Panc1 (cell line): ENCODE measurements at regions not wholly inside any gene's neighbourhood (a gene's known extent, or its start where the extent isn't known, plus 50 kb on each side); places are given as distances from the start of the nearest gene placed in this dataset.

Experiments
- ATAC-seq: fragments of 200-7000 bp; cut with Tn5 transposase; 2 replicates; pipeline ENCODE4 v1.9.1; 2020; ENCODE audit warnings: mild to moderate bottlenecking, moderate library complexity
- BruUV-seq: library from RNA; stranded (reverse); fragments of 400-500 nt; replicated peaks from 2 replicates; lab custom pipeline; 2021; lab: Mats Ljungman, UMichigan
- CTCF ChIA-PET: fragments of 300-600 bp; sonication (Branson Sonifier 250); formaldehyde crosslinking; loops from one replicate; lab custom pipeline; 2022; ENCODE audit warnings: antibody characterized with exemption; lab: Charles Lee
- POLR2A ChIA-PET: fragments of 300-600 bp; sonication (Branson Sonifier 250); formaldehyde crosslinking; loops from one replicate; lab custom pipeline; 2022; ENCODE audit warnings: antibody characterized with exemption; lab: Charles Lee
- DNase-seq: peaks from one replicate; pipeline ENCODE4 v3.0.0-alpha.2; 2010; ENCODE audit warnings: low read depth, low spot score
- H3K27ac ChIP-seq: 2 replicates; pipeline ENCODE4 v1.5.1; 2011; ENCODE audit warnings: mild to moderate bottlenecking, low read length, inconsistent platforms
- H3K27me3 ChIP-seq: fragments of 200-500 bp; sonication (Bioruptor generic); 2 replicates; pipeline ENCODE4 v1.6.0; 2014; ENCODE audit warnings: low read length, inconsistent platforms; ENCODE audit not compliant: control insufficient read depth, insufficient read depth
- H3K36me3 ChIP-seq: fragments of 200-500 bp; sonication (Bioruptor generic); 2 replicates; pipeline ENCODE4 v1.5.1; 2014; ENCODE audit warnings: inconsistent platforms, mild to moderate bottlenecking, low read length, moderate library complexity; ENCODE audit not compliant: control insufficient read depth, insufficient read depth
- H3K4me1 ChIP-seq: 2 replicates; pipeline ENCODE4 v1.5.1; 2011; ENCODE audit warnings: inconsistent platforms, mild to moderate bottlenecking, low read length, moderate library complexity; ENCODE audit not compliant: control insufficient read depth, insufficient read depth
- H3K4me3 ChIP-seq, 2 experiments: 2 replicates each; pipeline ENCODE4 v1.5.1; 2011 to 2012; ENCODE audit warnings: low read depth in 2 of 2, low read length in 2 of 2, mild to moderate bottlenecking in 2 of 2, inconsistent platforms in 1 of 2, moderate library complexity in 1 of 2
- H3K9me3 ChIP-seq: fragments of 200-500 bp; sonication (Bioruptor generic); 2 replicates; pipeline ENCODE4 v1.5.1; 2014; ENCODE audit warnings: low read depth, mild to moderate bottlenecking, inconsistent platforms, low read length, moderate library complexity; ENCODE audit not compliant: control insufficient read depth, insufficient read depth
- CTCF ChIP-seq: fragments of 450-650 bp; IDR thresholded peaks from 2 replicates; pipeline ENCODE4 v1.5.1; 2017; ENCODE audit warnings: mild to moderate bottlenecking
- POLR2AphosphoS5 ChIP-seq: IDR thresholded peaks from 2 replicates; pipeline ENCODE4 v1.6.1; 2012; ENCODE audit warnings: mild to moderate bottlenecking, low read depth, low read length, moderate library complexity
- REST ChIP-seq, 2 experiments: IDR thresholded peaks; 2 replicates each; pipeline ENCODE4 v1.6.1; 2011 to 2012; ENCODE audit warnings: low read depth in 2 of 2, control low read depth in 1 of 2, low read length in 1 of 2, mild to moderate bottlenecking in 1 of 2, moderate library complexity in 1 of 2; ENCODE audit not compliant: insufficient read depth in 1 of 2
- SIN3A ChIP-seq: IDR thresholded peaks from 2 replicates; pipeline ENCODE4 v1.6.1; 2012; ENCODE audit warnings: low read depth, mild to moderate bottlenecking, low read length, moderate library complexity, borderline replicate concordance; ENCODE audit not compliant: insufficient read depth
- TCF7L2 ChIP-seq: IDR thresholded peaks from 2 replicates; pipeline ENCODE4 v1.6.1; 2011; ENCODE audit warnings: mild to moderate bottlenecking, low read depth, low read length, inconsistent platforms
- in situ Hi-C: cut with HindIII; loops from 2 replicates; pipeline ENCODE4 v1.10.0; 2016; ENCODE audit warnings: low sequenced_read_pairs, low pct_unique_long_range_greater_than_20kb
- intact Hi-C: fragments of 100-400 bp; cut with micrococcal nuclease; formaldehyde crosslinking; loops from one replicate; pipeline ENCODE4 v1.10.0; 2022; ENCODE audit not compliant: unreplicated experiment

DNA sequence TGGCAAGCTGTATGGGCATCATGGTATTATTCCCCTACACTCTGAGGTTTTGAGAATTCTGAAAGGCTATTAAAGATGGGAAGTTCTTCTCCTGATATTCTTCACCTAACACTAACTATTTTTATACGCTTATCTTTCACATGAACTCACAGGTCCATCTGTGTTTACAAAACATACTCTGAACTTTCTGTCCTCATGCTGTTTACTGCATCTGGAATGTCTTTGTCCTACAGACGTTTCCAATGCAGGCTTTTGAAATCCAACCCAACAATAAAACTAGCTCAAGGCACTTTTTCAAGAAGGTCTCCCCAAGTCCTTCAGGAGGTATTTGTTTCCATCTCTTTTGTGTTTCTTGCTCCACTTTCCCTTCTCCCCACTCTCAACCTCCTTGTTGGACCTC lies 60.5 kb upstream of the MLIP start:
- Histone ChIP-seq H3K9me3 (no peaks in the 10 kb centered on the region), H3K36me3 (no peaks in the 10 kb centered on the region), H3K4me1 (0 out of 2 replicates have a peak, but pooled peaks cover 4% of the 10 kb centered on the region), H3K27ac (no peak overlapping the region), H3K4me3 (no peak overlapping the region), H3K27me3 (no peaks in the 10 kb centered on the region)
- ChIA-PET POLR2A (no interaction called here), CTCF (no interaction called here)
- DNase-seq, result no peak
- no TSS peak for BruUV-seq
- intact Hi-C loops, result no loop called here
- in situ Hi-C loops, result no loop called here
- ATAC-seq, result no peak
- TF ChIP-seq TCF7L2 (no peak), SIN3A (no peak), CTCF (no peak), REST (IDR thresholded peaks at IDR 0.05; ENCODE audit: insufficient read depth in 1 of 2, low read depth in 2 of 2, low read length in 1 of 2) (no peak), POLR2AphosphoS5 (no peak)

- Histone ChIP-seq H3K27ac (no peak overlapping the region), H3K9me3 (no peaks in the 10 kb centered on the region), H3K36me3 (no peaks in the 10 kb centered on the region), H3K4me1 (0 out of 2 replicates have a peak, but pooled peaks cover 4% of the 10 kb centered on the region), H3K4me3 (no peak overlapping the region), H3K27me3 (no peaks in the 10 kb centered on the region)
- intact Hi-C loops, result no loop called here
- in situ Hi-C loops, result no loop called here
- peak; percentile 12 for DNase-seq
- no TSS peak for BruUV-seq
- TF ChIP-seq REST (IDR thresholded peaks at IDR 0.05; ENCODE audit: insufficient read depth in 1 of 2, low read depth in 2 of 2, low read length in 1 of 2), result no peak
- CTCF ChIA-PET, result no interaction called here
- ATAC-seq, result peak; percentile 75; the same call in 1 of the 2 replicates
- POLR2A ChIA-PET, result no interaction called here
These were observed 57.3 kb upstream of the MLIP start for GRCh38 chr6:54053881-54054391.
